Lung (tissue), 11 donors: ENCODE measurements at regions not wholly inside any gene's neighbourhood (a gene's known extent, or its start where the extent isn't known, plus 50 kb on each side); places are given as distances from the start of the nearest gene placed in this dataset.

Experiments
- ATAC-seq: fragments of 200-7000 bp; cut with Tn5 transposase; one replicate; pipeline ENCODE4 v1.9.1; 2020; ENCODE audit warnings: moderate number of reproducible peaks; ENCODE audit not compliant: insufficient read depth, low FRiP score
- DNase-seq, 3 donors: peaks; one replicate each; pipeline ENCODE4 v3.0.0-alpha.2; 2013 to 2017
- H3K27ac ChIP-seq, 2 donors: one replicate each; pipeline ENCODE4 v1.5.1; 2013; ENCODE audit warnings: mild to moderate bottlenecking in 2 of 2, moderate library complexity in 2 of 2, control low read depth in 1 of 2, inconsistent platforms in 1 of 2, low read depth in 1 of 2, low read length in 1 of 2
- H3K27me3 ChIP-seq, 3 donors: one replicate each; pipeline ENCODE4 v1.5.1; 2013; ENCODE audit warnings: low read length in 2 of 3; ENCODE audit not compliant: control insufficient read depth in 3 of 3, insufficient read depth in 3 of 3
- H3K36me3 ChIP-seq, 4 donors: one replicate each; pipeline ENCODE4 v1.5.1; 2013; ENCODE audit warnings: low read length in 4 of 4, mild to moderate bottlenecking in 1 of 4, moderate library complexity in 1 of 4; ENCODE audit not compliant: control insufficient read depth in 4 of 4, insufficient read depth in 4 of 4
- H3K4me1 ChIP-seq, 5 donors: one replicate each; pipeline ENCODE4 v1.5.1; 2013; ENCODE audit warnings: low read length in 5 of 5, mild to moderate bottlenecking in 2 of 5, moderate library complexity in 1 of 5; ENCODE audit not compliant: control insufficient read depth in 5 of 5, insufficient read depth in 5 of 5
- H3K4me3 ChIP-seq: one replicate; pipeline ENCODE4 v1.5.1; 2013; ENCODE audit warnings: mild to moderate bottlenecking, control low read depth, moderate library complexity
- H3K9ac ChIP-seq, 2 donors: one replicate each; pipeline ENCODE4 v1.5.1; 2013; ENCODE audit warnings: low read length in 2 of 2, control low read depth in 1 of 2; ENCODE audit not compliant: insufficient read depth in 1 of 2
- H3K9me3 ChIP-seq, 4 donors: one replicate each; pipeline ENCODE4 v1.5.1; 2013; ENCODE audit warnings: low read length in 3 of 4, mild to moderate bottlenecking in 1 of 4, moderate library complexity in 1 of 4; ENCODE audit not compliant: control insufficient read depth in 4 of 4, insufficient read depth in 3 of 4
- WGBS, 2 donors: extraction: QIAGEN DNeasy Blood & Tissue Kit; methylation state at CpG; one replicate each; pipeline ENCODE4 v1.1.7; 2013; 5-methylcytosine and 5-hydroxymethylcytosine counted together
- TF ChIP-seq, protein P1 (sequence below): IDR thresholded peaks from 2 replicates; pipeline ENCODE4 v1.5.1; 2012; ENCODE audit warnings: mild to moderate bottlenecking; ENCODE audit errors: control extremely low read depth, extremely low read depth
- donor health status: control.
- donor health status: control.
- donor health status: Bipolar disorder and iron deficiency.
- donor health status: healthy.
- donor health status: DM: yes; HTN: yes; CAD: no.

DNA sequence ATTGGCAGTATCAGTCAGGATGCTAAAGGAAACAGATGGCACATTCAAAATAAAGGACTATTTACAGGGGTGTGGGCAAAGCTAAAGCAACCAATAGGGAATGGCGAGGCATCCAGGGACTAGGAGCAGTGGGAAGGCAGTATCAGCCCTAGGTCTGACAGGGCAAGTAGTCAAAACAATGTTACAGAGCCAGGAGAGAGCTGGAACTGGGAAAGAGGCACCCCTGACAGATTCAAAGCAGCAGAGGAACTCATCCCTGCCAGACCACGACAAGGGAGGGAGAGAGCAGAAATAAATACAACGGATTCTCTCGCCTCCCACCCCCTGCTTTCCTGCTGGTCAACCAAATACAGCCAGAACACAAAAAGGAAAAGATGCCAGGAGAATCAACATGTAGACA, 371.5 kb downstream of the NR2F1-AS1 start:
- Histone ChIP-seq H3K4me3 (no peak overlapping the region), H3K4me1 (peaks cover 0 to 19% (median 0%) of the 10 kb centered on the region in 5 donors), H3K9ac (no peak overlapping the region), H3K27me3 (no peaks in the 10 kb centered on the region), H3K27ac (peak overlapping the region in 1 of 2 donors; percentile 45), H3K36me3 (no peaks in the 10 kb centered on the region), H3K9me3 (no peaks in the 10 kb centered on the region)
- 52 to 59% methylated on average over 4 of the region's 4 CpGs for WGBS, 2 donors
- DNase-seq: peak; percentile 16 to 49 (median 36)
- no peak for ATAC-seq
- TF ChIP-seq, protein P1, sequence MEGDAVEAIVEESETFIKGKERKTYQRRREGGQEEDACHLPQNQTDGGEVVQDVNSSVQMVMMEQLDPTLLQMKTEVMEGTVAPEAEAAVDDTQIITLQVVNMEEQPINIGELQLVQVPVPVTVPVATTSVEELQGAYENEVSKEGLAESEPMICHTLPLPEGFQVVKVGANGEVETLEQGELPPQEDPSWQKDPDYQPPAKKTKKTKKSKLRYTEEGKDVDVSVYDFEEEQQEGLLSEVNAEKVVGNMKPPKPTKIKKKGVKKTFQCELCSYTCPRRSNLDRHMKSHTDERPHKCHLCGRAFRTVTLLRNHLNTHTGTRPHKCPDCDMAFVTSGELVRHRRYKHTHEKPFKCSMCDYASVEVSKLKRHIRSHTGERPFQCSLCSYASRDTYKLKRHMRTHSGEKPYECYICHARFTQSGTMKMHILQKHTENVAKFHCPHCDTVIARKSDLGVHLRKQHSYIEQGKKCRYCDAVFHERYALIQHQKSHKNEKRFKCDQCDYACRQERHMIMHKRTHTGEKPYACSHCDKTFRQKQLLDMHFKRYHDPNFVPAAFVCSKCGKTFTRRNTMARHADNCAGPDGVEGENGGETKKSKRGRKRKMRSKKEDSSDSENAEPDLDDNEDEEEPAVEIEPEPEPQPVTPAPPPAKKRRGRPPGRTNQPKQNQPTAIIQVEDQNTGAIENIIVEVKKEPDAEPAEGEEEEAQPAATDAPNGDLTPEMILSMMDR: no peak

DNA sequence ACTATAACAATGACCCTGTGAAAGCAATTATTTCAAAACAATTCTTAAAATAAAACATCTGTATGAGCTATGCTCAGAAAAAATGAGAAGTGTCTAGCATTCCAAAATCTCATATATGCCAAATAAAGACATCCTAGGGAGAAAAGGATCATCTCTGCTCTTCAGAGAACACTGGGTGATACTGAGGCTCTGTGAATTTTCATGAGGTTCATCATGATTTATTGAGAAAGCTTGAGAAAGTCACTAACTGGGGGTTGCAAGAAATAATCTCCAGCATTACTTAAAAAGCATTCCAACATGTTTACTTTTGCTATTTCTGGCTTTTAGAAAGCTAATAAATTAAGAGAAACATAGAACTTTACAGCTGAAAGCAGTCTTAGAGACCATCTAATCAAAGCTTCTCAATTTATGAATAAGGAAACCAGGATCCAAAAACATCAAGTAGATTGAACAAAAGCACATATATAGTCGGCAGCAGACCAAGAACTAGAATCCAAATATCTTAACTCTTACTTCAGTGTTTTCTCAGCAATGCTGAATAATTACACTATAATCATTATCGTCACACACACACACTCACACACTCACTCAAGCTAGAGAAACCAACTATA, 372.8 kb downstream of the NR2F1-AS1 start:
- Histone ChIP-seq H3K27me3 (no peaks in the 10 kb centered on the region), H3K27ac (no peak overlapping the region), H3K9ac (no peak overlapping the region), H3K9me3 (no peaks in the 10 kb centered on the region), H3K36me3 (no peaks in the 10 kb centered on the region), H3K4me3 (no peak overlapping the region), H3K4me1 (peaks cover 0 to 19% (median 0%) of the 10 kb centered on the region in 5 donors)
- WGBS, 2 donors: 77% methylated on average over 2 of the region's 2 CpGs
- ATAC-seq: no peak
- TF ChIP-seq, protein P1: no peak
- DNase-seq: peak in 2 of 3 donors; percentile 91 to 92

DNA sequence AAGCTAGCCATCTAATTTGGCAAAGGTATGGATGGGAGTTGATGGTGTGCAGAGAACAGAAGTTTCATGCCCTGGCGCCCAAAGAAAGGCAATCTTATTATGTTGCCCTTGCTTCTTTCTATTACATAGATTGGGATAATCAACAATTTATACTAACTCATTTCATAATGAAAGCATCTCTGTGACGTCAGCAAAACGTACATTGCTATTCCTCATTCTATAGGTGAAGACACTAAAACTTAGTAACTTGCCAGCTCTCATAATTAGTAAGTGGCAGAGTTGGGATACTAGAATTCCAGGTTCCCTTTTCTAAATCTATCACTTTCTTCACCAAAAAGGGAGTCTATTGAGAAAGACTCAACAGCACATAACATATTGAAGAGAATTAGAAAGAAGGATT, 374.8 kb downstream of the NR2F1-AS1 start:
- ATAC-seq (no peak), DNase-seq (no peak)
- Histone ChIP-seq H3K27me3 (no peaks in the 10 kb centered on the region), H3K4me3 (no peak overlapping the region), H3K27ac (no peak overlapping the region), H3K36me3 (no peaks in the 10 kb centered on the region), H3K9me3 (no peaks in the 10 kb centered on the region), H3K4me1 (peaks cover 0 to 19% (median 0%) of the 10 kb centered on the region in 5 donors), H3K9ac (no peak overlapping the region)
- 88 to 92% methylated on average over 3 of the region's 3 CpGs for WGBS, 2 donors
- TF ChIP-seq, protein P1: no peak

DNA sequence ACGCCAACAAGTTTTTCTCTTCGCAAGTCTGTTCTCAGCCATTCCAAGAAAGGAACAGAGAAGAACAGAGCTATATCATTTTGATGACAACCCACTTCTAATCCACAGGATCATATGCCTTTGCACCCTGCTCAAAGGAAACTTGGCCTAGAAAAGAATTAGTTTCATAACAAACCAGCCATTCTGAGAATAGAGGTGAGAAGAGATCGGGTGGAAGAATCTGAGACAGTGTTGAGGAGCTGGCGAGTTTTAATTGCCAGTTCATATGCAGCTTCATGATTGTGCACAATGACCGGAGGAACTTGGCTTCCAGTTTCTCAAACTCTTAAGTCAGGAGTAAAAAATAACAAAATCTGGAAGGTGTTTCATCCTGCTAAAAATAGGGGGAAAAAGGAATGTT, 380.0 kb downstream of the NR2F1-AS1 start:
- Histone ChIP-seq H3K9me3 (no peaks in the 10 kb centered on the region), H3K36me3 (no peaks in the 10 kb centered on the region), H3K27ac (no peak overlapping the region), H3K27me3 (no peaks in the 10 kb centered on the region), H3K4me3 (no peak overlapping the region), H3K4me1 (no peaks in the 10 kb centered on the region), H3K9ac (no peak overlapping the region)
- 83 to 90% methylated on average over 5 of the region's 5 CpGs for WGBS, 2 donors
- ATAC-seq (no peak), DNase-seq (no peak)
- TF ChIP-seq, protein P1: no peak
